Kidney (tissue), 13 donors: ENCODE measurements at regions not wholly inside any gene's neighbourhood (a gene's known extent, or its start where the extent isn't known, plus 50 kb on each side); places are given as distances from the start of the nearest gene placed in this dataset.
"Not testable (repeated sequence)": the region's sequence is repeated elsewhere in the genome, so short reads cannot be mapped to it uniquely, and the experiment has no call there.

Experiments
- DNase-seq, 5 donors: peaks; one replicate each; pipeline ENCODE4 v3.0.0-alpha.2; 2013 to 2020
- FAIRE-seq: peaks from 2 replicates; lab custom pipeline; 2012; peaks lifted over from hg19 to GRCh38; lab: Jason Lieb, UNC
- H3K27ac ChIP-seq, 2 donors: one replicate each; pipeline ENCODE4 v1.7.0; 2013; ENCODE audit warnings: low read depth in 2 of 2, low read length in 2 of 2, inconsistent platforms in 1 of 2
- H3K27me3 ChIP-seq: one replicate; pipeline ENCODE4 v1.7.1; 2013; ENCODE audit warnings: low read length, inconsistent platforms; ENCODE audit not compliant: control insufficient read depth, insufficient read depth
- H3K36me3 ChIP-seq, 3 donors: one replicate each; pipeline versions ENCODE4 v1.7.0 to v1.7.1; 2013; ENCODE audit warnings: low read length in 3 of 3, control low read depth in 1 of 3, inconsistent platforms in 1 of 3; ENCODE audit not compliant: insufficient read depth in 3 of 3, control insufficient read depth in 2 of 3
- H3K4me1 ChIP-seq, 3 donors: one replicate each; pipeline versions ENCODE4 v1.7.0 to v1.7.1; 2013; ENCODE audit warnings: low read length in 3 of 3, inconsistent platforms in 1 of 3, low read depth in 1 of 3; ENCODE audit not compliant: control insufficient read depth in 2 of 3, insufficient read depth in 2 of 3
- H3K4me3 ChIP-seq, 3 donors: one replicate each; pipeline versions ENCODE4 v1.7.0 to v1.8.1; 2013; ENCODE audit warnings: low read length in 3 of 3, control low read depth in 1 of 3, inconsistent platforms in 1 of 3
- H3K9ac ChIP-seq, 3 donors: one replicate each; pipeline versions ENCODE4 v1.7.0 to v1.7.1; 2013; ENCODE audit warnings: low read length in 3 of 3, control low read depth in 1 of 3, inconsistent platforms in 1 of 3
- H3K9me3 ChIP-seq, 3 donors: one replicate each; pipeline versions ENCODE4 v1.7.0 to v1.7.1; 2013; ENCODE audit warnings: low read length in 3 of 3, control low read depth in 1 of 3, inconsistent platforms in 1 of 3; ENCODE audit not compliant: control insufficient read depth in 2 of 3, insufficient read depth in 1 of 3
- CTCF ChIP-seq: IDR thresholded peaks from 3 replicates; pipeline ENCODE4 v1.5.1; 2012; ENCODE audit warnings: mild to moderate bottlenecking, moderate library complexity, borderline replicate concordance; ENCODE audit not compliant: insufficient read depth; ENCODE audit errors: extremely low read depth
- intact Hi-C: fragments of 100-400 bp; cut with DNase I; formaldehyde crosslinking; loops from one replicate; pipeline ENCODE4 v1.11.1; 2022
- donor health status: control.
- donor health status: control.
- donor health status: control.
- donor health status: control.
- donor health status: control.
- donor health status: DM: yes; HTN: yes; CAD: no.
- donor health status: Normal renal cell carcinoma (clear cell type).

DNA sequence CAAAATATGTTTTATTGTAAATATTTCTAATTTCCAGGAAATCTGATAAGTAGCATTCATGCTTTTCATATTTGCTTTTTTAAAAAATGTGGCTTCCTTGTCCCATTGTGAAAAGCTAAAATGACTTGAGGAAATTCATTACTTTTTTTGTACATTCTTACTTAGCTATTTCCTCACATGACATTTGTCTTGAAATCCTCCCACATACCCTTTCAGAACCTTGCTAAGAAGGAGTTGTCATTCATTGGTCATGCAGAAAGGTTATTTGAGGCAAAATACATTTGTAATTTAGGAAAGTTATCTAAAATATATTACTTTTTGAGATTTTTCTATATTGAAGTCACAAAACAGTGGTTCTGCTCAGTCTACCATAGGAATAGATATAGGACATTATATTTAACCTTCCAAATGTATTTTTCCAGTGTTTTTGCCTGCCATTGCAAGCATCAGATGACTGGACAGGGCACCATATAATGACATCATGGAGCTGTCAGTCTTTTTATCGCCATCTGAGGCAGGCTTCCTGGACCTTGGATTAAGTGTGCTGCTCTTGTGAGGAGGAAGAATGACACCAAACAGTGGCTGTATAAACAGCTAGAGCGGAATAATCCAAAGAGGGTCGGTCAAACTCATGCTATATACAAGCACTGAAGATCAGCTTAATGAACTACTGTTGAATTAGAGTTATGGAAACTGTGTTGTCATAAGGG, 109.4 kb upstream of the HCRTR2 start:
- Histone ChIP-seq H3K4me3 (no peak overlapping the region), H3K9me3 (no peaks in the 10 kb centered on the region), H3K4me1 (no peaks in the 10 kb centered on the region), H3K27ac (no peak overlapping the region), H3K27me3 (no peaks in the 10 kb centered on the region), H3K9ac (no peak overlapping the region), H3K36me3 (no peaks in the 10 kb centered on the region)
- DNase-seq (no peak), FAIRE-seq (no peak)
- intact Hi-C loops, result no loop called here
- TF ChIP-seq CTCF, result no peak

- DNase-seq, result peak in 4 of 5 donors; percentile 11 to 69 (median 34)
- Histone ChIP-seq H3K9ac (no peak overlapping the region), H3K9me3 (no peaks in the 10 kb centered on the region), H3K4me3 (no peak overlapping the region), H3K27me3 (no peaks in the 10 kb centered on the region), H3K27ac (no peak overlapping the region), H3K36me3 (no peaks in the 10 kb centered on the region), H3K4me1 (no peaks in the 10 kb centered on the region)
- peak; percentile 93 for FAIRE-seq
- TF ChIP-seq CTCF, result peak; percentile 43
- intact Hi-C loops, result no loop called here
These were observed 105.1 kb upstream of the HCRTR2 start for GRCh38 chr6:55069132-55069781.

- TF ChIP-seq CTCF, result no peak
- FAIRE-seq (no peak), DNase-seq (no peak)
- Histone ChIP-seq H3K9me3 (no peaks in the 10 kb centered on the region), H3K27ac (no peak overlapping the region), H3K27me3 (no peaks in the 10 kb centered on the region), H3K9ac (no peak overlapping the region), H3K36me3 (no peaks in the 10 kb centered on the region), H3K4me1 (no peaks in the 10 kb centered on the region), H3K4me3 (no peak overlapping the region)
- intact Hi-C loops, result no loop called here
These were observed 92.3 kb upstream of the HCRTR2 start for GRCh38 chr6:55082021-55082420.

DNA sequence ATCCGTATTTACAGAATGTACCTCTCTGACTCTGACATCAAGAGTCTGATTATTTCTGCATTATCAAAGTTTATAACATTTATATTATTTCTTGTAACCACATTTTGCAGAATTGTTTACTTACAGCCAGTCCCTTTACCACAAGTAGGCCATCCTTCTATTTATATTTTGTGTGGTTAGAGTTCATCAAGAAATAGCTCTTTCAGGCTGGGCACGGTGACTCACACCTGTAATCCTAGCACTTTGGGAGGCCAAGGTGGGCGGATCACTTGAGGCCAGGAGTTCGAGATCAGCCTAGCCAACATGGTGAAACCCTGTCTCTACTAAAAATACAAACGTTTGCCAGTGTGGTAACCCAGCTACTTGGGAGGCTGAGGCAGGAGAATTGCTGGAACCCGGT, 86.3 kb upstream of the HCRTR2 start:
- H3K4me1 ChIP-seq, intact Hi-C loops, H3K36me3 ChIP-seq, H3K9me3 ChIP-seq, FAIRE-seq, H3K4me3 ChIP-seq, H3K27me3 ChIP-seq, H3K27ac ChIP-seq, H3K9ac ChIP-seq, DNase-seq: not testable (repeated sequence)
